Ishikawa (cell line): ENCODE measurements at regions not wholly inside any gene's neighbourhood (a gene's known extent, or its start where the extent isn't known, plus 50 kb on each side); places are given as distances from the start of the nearest gene placed in this dataset.

Experiments
- CEBPB ChIP-seq: IDR thresholded peaks from 2 replicates; pipeline ENCODE4 v1.6.1; 2012
- EP300 ChIP-seq: IDR thresholded peaks from 2 replicates; pipeline ENCODE4 v1.6.1; 2012; ENCODE audit warnings: borderline replicate concordance
- MAX ChIP-seq: IDR thresholded peaks from 2 replicates; pipeline ENCODE4 v1.6.1; 2012
- NFIC ChIP-seq: IDR thresholded peaks from 2 replicates; pipeline ENCODE4 v1.6.1; 2012

GRCh38 chr10:90062786-90063185 is 361.4 kb downstream of the KIF20B start:
- TF ChIP-seq EP300 (no peak), CEBPB (no peak), MAX (no peak), NFIC (no peak)
